ENCODE measurements at regions not wholly inside any gene's neighbourhood (a gene's known extent, or its start where the extent isn't known, plus 50 kb on each side); places are given as distances from the start of the nearest gene placed in this dataset.
"Not testable (repeated sequence)": the region's sequence is repeated elsewhere in the genome, so short reads cannot be mapped to it uniquely, and the experiment has no call there.

DNA sequence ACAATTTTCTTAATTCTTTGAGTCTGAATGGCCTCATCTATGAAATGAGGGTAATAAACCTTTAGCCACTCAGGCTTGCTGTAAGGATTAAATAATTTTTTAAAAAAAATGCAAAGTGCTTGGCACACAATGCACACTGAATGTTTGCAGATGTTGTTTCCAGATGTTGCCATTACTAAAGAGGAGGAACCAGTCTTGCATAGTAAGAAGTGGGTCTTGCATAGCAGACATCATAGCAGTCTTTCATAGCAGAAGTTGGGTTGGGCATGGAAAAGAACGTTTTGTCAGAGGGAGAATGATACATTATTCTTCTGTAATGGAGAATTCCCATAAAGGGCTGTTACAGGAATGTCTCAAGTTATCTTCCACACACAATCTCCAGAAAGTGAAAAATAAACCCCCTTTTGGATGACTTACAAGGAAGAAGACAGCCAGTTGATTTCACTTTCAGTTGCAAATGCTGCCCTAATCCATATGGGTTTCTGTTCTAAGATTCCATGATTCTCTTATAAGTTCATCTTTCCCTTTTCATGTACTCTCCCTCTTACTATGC is 327.7 kb downstream of the SUCLG1 start:
- no peak for DNase-seq

DNA sequence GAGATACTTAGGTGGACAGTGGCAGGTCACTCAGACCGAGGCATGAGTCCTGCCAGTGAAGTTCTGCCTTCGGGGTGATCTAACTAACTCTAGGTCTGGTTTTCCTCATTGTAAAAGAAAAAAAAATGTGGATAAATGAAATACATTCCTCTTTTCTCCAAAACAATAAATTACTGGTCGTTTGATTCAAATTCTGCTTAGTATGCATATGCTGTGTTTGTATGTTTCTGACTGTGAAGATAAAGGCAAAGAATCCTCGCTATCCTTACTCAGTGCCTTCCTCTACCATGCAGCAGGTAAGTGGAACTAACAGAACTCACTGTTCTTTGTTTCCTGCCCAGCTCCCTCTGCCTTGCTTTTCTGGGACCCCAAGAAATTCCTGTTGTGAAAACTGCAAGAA is 330.1 kb downstream of the SUCLG1 start:
- DNase-seq = no peak

GRCh38 chr2:84127812-84128211 is 331.3 kb downstream of the SUCLG1 start:
- not testable (repeated sequence) for DNase-seq

- DNase-seq = no peak
These were observed 332.6 kb downstream of the SUCLG1 start for GRCh38 chr2:84126530-84126929.

GRCh38 chr2:84126084-84126483 is 333.0 kb downstream of the SUCLG1 start:
- DNase-seq = no peak

DNA sequence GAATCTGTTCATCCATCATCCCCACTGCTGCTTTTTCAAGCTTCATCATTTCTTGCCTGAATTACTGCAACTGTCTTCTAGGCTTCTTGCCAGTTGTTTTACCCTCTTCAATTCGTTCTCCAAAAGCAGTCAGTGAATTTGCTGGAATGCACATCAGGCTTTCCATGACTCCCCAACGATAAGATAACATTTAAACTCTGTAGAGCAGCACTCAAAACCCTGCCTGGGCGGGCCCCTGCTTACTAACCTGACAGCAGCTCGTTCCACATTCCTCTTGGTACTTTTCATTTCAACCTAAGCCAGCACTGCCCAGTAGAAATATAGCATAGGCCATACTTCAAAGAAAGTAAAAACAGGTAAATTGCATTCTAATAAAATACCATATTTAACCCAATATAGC is 342.9 kb downstream of the SUCLG1 start:
- no peak for DNase-seq

DNA sequence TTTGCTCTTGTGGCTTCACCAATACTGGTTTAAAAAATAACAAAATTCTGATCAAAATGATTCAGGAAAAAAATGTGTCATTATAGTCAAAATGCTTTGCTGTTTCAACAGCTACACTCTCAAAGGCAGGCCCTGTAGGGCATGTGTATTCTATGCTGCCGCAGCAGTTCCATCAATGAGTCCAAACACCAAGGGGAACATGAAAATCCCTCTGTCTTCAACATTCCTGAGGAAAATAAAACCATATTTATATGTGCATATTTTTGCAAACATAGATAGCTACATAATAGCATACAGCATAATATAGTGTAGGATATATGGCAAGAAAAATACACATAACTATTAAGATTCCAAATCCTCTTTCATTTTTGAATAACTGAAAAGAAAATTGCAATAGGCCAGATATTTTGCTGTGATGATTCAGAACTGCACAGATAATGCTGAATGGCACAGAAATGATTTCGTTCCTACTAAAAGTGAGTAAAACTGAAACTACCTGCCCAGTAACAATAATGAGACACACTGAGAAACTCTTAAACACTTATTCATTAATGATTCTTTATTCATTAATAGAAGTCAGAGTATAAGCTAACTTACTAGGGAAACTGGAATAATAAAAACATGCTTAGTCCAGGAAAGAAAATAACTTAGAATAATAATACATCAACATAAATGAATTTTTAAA is 343.8 kb downstream of the SUCLG1 start:
- peak in 1 of 5 donors; percentile 8 for DNase-seq

- not testable (repeated sequence) for DNase-seq
These were observed 355.1 kb downstream of the SUCLG1 start for GRCh38 chr2:84103816-84104527.

GRCh38 chr2:84102274-84102673 is 356.8 kb downstream of the SUCLG1 start:
- no peak for DNase-seq

- DNase-seq = no peak
These were observed 370.4 kb downstream of the SUCLG1 start for GRCh38 chr2:84088656-84089055.

GRCh38 chr2:84085562-84085961 is 373.5 kb downstream of the SUCLG1 start:
- DNase-seq = no peak

- DNase-seq = no peak
These were observed 374.2 kb downstream of the SUCLG1 start for GRCh38 chr2:84084856-84085255.

DNA sequence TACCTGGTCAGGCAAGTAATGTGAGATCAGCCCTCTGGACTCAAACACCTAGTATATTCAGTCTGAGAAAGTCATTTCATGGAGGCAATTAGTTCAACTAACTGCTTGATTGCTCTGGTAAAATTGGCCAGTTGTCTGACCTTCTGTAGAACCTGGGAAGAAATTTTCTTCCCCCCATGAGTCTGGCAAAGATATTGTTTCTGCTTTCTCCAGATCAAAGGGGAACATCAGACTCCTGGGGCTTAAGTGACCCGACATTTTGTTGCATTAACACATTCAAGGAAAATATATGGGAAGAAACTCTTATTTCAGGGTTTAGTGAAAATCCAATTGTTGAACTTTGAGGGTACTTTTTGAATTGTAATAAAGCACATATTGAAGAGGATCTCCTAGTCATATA is 375.1 kb downstream of the SUCLG1 start:
- no peak for DNase-seq

DNA sequence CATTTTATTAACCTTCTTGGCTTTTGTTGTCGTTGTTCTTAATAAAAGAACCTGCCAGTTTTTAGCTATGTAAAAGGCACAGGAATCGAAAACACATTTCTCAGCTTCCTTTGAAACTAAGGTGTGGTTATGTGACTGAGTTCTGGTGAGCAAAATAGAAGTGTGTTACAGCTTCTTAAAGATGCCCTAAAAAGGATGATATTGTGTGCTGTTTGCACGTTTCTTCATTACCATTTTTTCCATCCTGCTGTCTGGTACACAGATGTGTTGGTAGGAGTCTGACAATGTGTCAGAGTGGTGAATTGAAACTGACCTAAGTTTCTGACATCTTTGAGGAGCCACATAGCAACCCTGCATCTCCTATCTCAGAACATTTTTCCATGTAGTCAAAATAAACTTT is 380.6 kb downstream of the SUCLG1 start:
- DNase-seq = no peak

- no peak for DNase-seq
These were observed 381.6 kb downstream of the SUCLG1 start for GRCh38 chr2:84077496-84077895.

GRCh38 chr2:84071050-84071449 is 388.0 kb downstream of the SUCLG1 start:
- DNase-seq = no peak

GRCh38 chr2:84065857-84066256 is 393.2 kb downstream of the SUCLG1 start:
- DNase-seq = no peak

DNA sequence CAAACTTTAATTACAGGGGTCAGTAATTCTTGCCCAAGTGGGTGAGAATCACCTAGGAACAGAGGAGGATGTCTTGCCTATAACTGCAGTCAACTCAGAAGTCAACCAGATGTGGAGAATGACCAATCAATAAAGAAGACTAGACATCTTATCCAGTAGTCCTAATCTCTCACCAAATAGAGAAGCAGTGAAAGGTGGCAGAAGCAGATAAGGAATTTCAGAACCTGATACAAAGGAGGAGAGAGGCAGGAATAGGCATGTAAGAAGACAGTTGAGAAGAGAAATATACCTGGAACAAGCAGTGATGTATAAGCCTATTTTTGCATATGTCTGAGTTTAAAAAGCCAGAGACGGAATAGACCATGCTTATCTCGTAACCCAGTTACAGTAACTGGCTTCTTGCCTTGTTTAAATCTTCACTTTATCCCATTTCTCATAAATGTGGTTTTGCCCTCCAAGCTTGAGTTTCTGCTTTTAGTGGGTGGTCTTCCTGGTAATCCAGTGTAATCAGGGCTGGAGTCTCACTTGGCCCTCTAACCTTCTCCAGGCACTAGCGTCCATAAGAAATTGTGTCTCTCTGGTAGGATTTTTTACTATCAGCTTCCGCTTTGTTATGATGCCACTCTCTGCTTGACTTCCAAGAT is 401.0 kb downstream of the SUCLG1 start:
- DNase-seq = no peak

GRCh38 chr2:84055816-84056215 is 403.3 kb downstream of the SUCLG1 start:
- DNase-seq = no peak

DNA sequence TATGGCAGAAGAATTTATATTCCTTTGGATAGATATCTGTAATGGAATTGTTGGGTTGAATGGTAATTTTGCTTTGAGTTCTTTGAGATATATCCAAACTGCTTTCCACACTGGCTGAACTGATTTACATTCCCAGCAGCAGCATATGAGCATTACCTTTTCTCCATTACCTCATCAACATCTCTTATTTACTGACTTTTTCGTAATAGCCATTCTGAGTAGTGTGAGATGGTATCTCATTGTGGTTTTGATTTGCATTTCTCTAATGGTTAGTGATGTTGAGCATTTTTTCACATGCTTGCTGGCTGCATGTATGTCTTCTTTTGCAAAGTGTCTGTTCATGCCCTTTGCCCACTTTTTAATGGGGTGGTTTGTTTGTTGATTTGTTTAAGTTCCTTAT is 404.5 kb downstream of the SUCLG1 start:
- not testable (repeated sequence) for DNase-seq

DNA sequence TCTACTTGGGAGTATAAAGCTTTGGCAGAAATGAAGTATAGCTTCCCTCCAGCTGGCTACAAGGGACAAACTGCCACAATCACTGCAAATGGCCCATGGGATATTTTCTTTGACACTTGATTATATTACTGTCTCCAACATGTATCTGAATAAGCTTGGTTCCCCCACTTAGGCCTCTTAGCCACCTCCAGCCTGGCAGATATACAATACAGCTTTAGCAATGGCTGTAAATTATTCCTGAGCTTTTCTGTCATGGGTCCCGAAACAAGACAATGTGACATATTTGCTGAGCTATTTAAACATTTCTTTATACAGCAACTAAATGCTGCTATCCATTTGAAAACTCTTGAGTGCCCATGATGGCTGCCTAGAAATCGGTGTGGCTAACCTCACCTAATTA is 406.2 kb downstream of the SUCLG1 start:
- DNase-seq = no peak

- DNase-seq = no peak
These were observed 407.0 kb downstream of the SUCLG1 start for GRCh38 chr2:84052043-84052442.

DNA sequence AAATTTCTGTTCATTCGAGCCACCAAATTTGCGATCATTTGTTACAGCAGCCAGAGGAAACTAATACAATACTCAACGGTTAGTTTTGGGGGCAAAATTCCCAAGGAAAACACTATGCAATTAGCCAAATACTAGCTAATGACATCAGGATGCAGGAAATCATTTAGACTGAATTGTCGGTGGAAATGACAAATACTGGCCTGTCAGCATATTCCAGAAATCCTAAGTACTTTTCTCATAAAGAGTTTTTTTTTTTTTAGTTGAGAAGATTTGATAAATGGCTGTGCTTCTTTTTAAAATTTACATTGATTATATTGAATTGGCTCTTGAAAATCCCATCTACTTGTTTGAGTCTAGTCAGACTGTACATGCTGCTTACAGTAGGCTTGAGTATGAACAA is 410.1 kb downstream of the SUCLG1 start:
- no peak for DNase-seq

DNA sequence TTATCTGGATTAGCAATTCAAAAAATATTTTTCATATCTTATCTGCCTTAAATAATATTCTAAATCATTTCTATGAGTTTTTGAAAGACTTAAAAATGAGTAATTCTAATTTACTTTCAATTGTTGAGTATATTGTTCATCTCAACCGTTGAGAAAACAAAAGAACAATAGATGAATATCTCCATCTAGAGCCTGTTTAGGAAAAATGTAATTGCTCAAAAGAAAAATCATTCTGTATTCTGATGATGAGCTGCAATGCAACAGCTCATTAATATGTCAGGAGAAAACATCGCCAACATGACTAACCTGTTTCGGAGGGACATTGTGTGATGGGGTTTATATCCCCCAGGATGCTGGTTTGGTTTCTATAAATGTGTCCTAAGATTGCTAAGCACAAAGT is 417.6 kb downstream of the SUCLG1 start:
- no peak for DNase-seq

Measured in T-helper 1 cell (primary cell).